ENCODE measurements at regions not wholly inside any gene's neighbourhood (a gene's known extent, or its start where the extent isn't known, plus 50 kb on each side); places are given as distances from the start of the nearest gene placed in this dataset.

GRCh38 chr11:80163441-80163840, 722.6 kb upstream of the TENM4 start:
- POLR2A ChIA-PET = no interaction called here
- CTCF ChIA-PET = interaction anchor here (1.0 kb wide), 1 partner anchor 10 kb away, joined by 3 read pairs; no protein-coding TSS in a partner anchor
- TF ChIP-seq CTCF (IDR thresholded peaks at IDR 0.05; ENCODE audit: control extremely low read depth, extremely low read depth, low read depth, missing control alignments) = no peak
- DNase-seq (ENCODE audit: extremely low spot score) = no peak

GRCh38 chr11:80163011-80163410, 722.2 kb upstream of the TENM4 start:
- no peak for TF ChIP-seq CTCF (IDR thresholded peaks at IDR 0.05; ENCODE audit: control extremely low read depth, extremely low read depth, low read depth, missing control alignments)
- DNase-seq (ENCODE audit: extremely low spot score) = no peak
- ChIA-PET POLR2A (no interaction called here), CTCF (interaction anchor here (1.0 kb wide), 1 partner anchor 10 kb away, joined by 3 read pairs; no protein-coding TSS in a partner anchor)

GRCh38 chr11:80162387-80162786, 721.6 kb upstream of the TENM4 start:
- CTCF ChIA-PET = interaction anchor here (1.3 kb wide), 1 partner anchor 15 kb away, joined by 3 read pairs; no protein-coding TSS in a partner anchor
- no peak for DNase-seq (ENCODE audit: extremely low spot score)
- POLR2A ChIA-PET = no interaction called here
- no peak for TF ChIP-seq CTCF (IDR thresholded peaks at IDR 0.05; ENCODE audit: control extremely low read depth, extremely low read depth, low read depth, missing control alignments)

GRCh38 chr11:80157447-80157846, 716.6 kb upstream of the TENM4 start:
- CTCF ChIA-PET = interaction anchor here (1.3 to 1.9 kb wide), 3 partner anchors 9 to 449 kb away, joined by 4 to 5 read pairs (median 5); no protein-coding TSS in a partner anchor
- no peak for TF ChIP-seq CTCF (IDR thresholded peaks at IDR 0.05; ENCODE audit: control extremely low read depth, extremely low read depth, low read depth, missing control alignments)
- DNase-seq (ENCODE audit: extremely low spot score) = no peak
- POLR2A ChIA-PET = no interaction called here

GRCh38 chr11:80156062-80156461, 715.2 kb upstream of the TENM4 start:
- POLR2A ChIA-PET = no interaction called here
- CTCF ChIA-PET = interaction anchor here (0.8 to 2.2 kb wide), 10 partner anchors 9 to 1511 kb away, joined by 3 to 11 read pairs (median 4); partner anchors contain the start of gene TENM4
- no peak for TF ChIP-seq CTCF (IDR thresholded peaks at IDR 0.05; ENCODE audit: control extremely low read depth, extremely low read depth, low read depth, missing control alignments)
- DNase-seq (ENCODE audit: extremely low spot score) = no peak

GRCh38 chr11:80155412-80156017, 714.7 kb upstream of the TENM4 start:
- CTCF ChIA-PET = interaction anchor here (0.8 to 2.2 kb wide), 11 partner anchors 9 to 1510 kb away, joined by 3 to 11 read pairs (median 3); partner anchors contain the start of gene TENM4
- POLR2A ChIA-PET = no interaction called here
- DNase-seq (ENCODE audit: extremely low spot score) = peak; percentile 6
- TF ChIP-seq CTCF (IDR thresholded peaks at IDR 0.05; ENCODE audit: control extremely low read depth, extremely low read depth, low read depth, missing control alignments) = peak; percentile 31
